SU-DHL-6 (cell line): ENCODE measurements at regions not wholly inside any gene's neighbourhood (a gene's known extent, or its start where the extent isn't known, plus 50 kb on each side); places are given as distances from the start of the nearest gene placed in this dataset.

Experiments used
- H2AFZ ChIP-seq: fragments of 200-600 bp; sonication (generic); 2 replicates; pipeline ENCODE4 v1.6.1; 2014; ENCODE audit warnings: low read depth, mild to moderate bottlenecking, moderate library complexity, mixed read lengths, antibody characterized with exemption, low read length; ENCODE audit not compliant: severe bottlenecking
- H3F3A ChIP-seq: fragments of 200-600 bp; shearing (Covaris generic); 2 replicates; pipeline ENCODE4 v1.6.0; 2016; ENCODE audit warnings: antibody characterized with exemption, mild to moderate bottlenecking; ENCODE audit not compliant: insufficient read depth
- H3K27ac ChIP-seq: fragments of 200-600 bp; sonication (generic); 2 replicates; pipeline ENCODE4 v1.5.1; 2016; ENCODE audit warnings: low read depth, mild to moderate bottlenecking, low read length, moderate library complexity, mixed read lengths
- H3K27me3 ChIP-seq: fragments of 200-600 bp; sonication (generic), shearing (Covaris generic); 2 replicates; pipeline ENCODE4 v1.6.0; 2014; ENCODE audit warnings: mild to moderate bottlenecking, low read length
- H3K36me3 ChIP-seq: fragments of 200-600 bp; sonication (generic); 2 replicates; pipeline ENCODE4 v1.6.1; 2014; ENCODE audit warnings: mild to moderate bottlenecking, low read length, mixed read lengths
- H3K4me2 ChIP-seq: fragments of 300-600, 200-600 bp; shearing (Covaris generic), sonication (generic); 2 replicates; pipeline ENCODE4 v1.6.0; 2014; ENCODE audit warnings: low read length, low read depth, mild to moderate bottlenecking; ENCODE audit not compliant: poor library complexity, severe bottlenecking
- H3K4me3 ChIP-seq: fragments of 200-600 bp; sonication (generic); 2 replicates; pipeline ENCODE4 v1.5.1; 2014; ENCODE audit warnings: antibody characterized with exemption, low read length, mild to moderate bottlenecking, mixed read lengths; ENCODE audit not compliant: insufficient read depth, poor library complexity, severe bottlenecking
- H3K79me2 ChIP-seq: fragments of 200-600 bp; sonication (generic); 2 replicates; pipeline ENCODE4 v1.6.1; 2014; ENCODE audit warnings: mild to moderate bottlenecking, low read length, moderate library complexity; ENCODE audit not compliant: insufficient read depth
- H3K9ac ChIP-seq: fragments of 200-600 bp; sonication (generic); 2 replicates; pipeline ENCODE4 v1.7.0; 2014; ENCODE audit warnings: mild to moderate bottlenecking, low read length
- H3K9me2 ChIP-seq: fragments of 200-600 bp; sonication (generic); replicated peaks from 2 replicates; pipeline ENCODE4 v1.6.1; 2014; ENCODE audit warnings: low read length; ENCODE audit not compliant: insufficient read depth
- H3K9me3 ChIP-seq: fragments of 200-600 bp; sonication (generic); 2 replicates; pipeline ENCODE4 v1.6.1; 2014; ENCODE audit warnings: low read length, mixed read lengths; ENCODE audit not compliant: insufficient read depth
- H4K20me1 ChIP-seq: fragments of 200-600 bp; sonication (generic); 2 replicates; pipeline ENCODE4 v1.6.1; 2014; ENCODE audit warnings: low read depth, mild to moderate bottlenecking, antibody characterized with exemption, low read length, moderate library complexity, mixed read lengths
- EZH2phosphoT487 ChIP-seq: fragments of 200-600 bp; sonication (generic), shearing (Covaris generic); conservative IDR thresholded peaks from 2 replicates; pipeline ENCODE4 v1.6.1; 2018; ENCODE audit warnings: mild to moderate bottlenecking, antibody characterized with exemption, low read length, moderate library complexity, mixed read lengths
- TF ChIP-seq, protein P1 (sequence below): fragments of 200-600 bp; sonication (generic); IDR thresholded peaks from one replicate; pipeline ENCODE4 v1.5.1; 2017; ENCODE audit warnings: antibody characterized with exemption, mild to moderate bottlenecking, low read length, moderate library complexity; ENCODE audit not compliant: insufficient read depth, poor library complexity, severe bottlenecking

DNA sequence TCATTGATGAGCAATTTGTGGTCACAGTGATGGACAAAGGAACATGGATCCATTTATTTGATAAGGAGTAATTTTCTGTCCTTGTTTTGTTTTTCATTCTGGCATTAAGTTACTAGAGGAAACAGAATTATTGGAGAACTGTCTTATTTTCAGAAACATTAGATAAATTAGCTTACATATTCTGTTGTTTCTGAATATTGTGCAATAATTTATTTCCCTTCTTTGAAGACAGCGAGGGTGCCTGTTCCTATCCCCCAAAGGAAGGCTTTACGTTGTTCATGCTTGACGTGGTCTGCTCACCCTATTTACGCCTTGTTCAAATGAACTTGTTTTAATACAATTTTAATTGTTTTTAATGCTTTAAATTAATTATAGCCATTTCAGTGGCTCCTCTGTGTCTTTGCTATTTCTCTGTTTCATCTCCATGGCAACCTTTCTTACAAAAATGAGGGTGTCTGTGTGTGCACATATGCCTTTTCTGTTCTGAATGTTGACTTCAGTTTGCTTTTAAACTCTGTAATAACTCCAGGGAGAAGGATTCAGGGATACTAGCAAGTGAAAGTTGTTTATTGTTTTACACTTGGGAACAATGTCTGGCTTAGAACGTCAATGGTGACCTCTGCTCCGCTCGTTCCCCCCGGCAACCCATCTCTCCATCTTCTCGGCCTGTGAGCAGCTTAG, 138.3 kb upstream of the PLET1 start:
- no peak overlapping the region for H3K4me3 ChIP-seq
- no peaks in the 10 kb centered on the region for H3F3A ChIP-seq

DNA sequence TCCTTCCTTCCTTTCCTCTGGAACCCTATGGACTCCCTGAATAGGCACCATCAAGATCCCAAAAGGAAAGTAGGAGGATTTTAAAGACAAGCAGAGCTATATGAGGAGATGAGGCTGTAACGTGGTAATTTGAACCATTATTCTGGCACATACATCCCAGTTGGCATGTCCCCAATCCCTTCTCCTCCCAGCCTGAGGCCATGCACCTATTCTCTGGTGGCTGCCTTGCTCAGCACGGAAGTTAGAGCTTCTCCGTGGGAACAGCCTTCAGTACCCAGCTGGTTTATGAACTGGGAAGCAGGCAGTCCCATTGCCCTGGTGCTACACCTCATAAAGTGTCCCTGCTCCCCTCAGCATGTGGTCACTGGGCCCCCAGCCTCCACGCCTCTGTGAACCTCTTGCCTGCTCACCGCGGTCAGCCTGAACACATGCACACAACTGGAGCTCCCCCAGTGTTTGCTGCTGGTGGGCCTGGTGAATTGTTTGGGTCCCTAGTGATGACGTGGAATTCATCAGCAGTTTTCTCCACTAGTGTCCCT, 139.9 kb upstream of the PLET1 start:
- H3K27ac ChIP-seq, result no peak overlapping the region
- no peaks in the 10 kb centered on the region for H3K27me3 ChIP-seq
- H3K36me3 ChIP-seq, result no peaks in the 10 kb centered on the region
- H3K4me3 ChIP-seq, result no peak overlapping the region
- H4K20me1 ChIP-seq, result no peaks in the 10 kb centered on the region
- no peak for TF ChIP-seq EZH2phosphoT487
- TF ChIP-seq, protein P1, sequence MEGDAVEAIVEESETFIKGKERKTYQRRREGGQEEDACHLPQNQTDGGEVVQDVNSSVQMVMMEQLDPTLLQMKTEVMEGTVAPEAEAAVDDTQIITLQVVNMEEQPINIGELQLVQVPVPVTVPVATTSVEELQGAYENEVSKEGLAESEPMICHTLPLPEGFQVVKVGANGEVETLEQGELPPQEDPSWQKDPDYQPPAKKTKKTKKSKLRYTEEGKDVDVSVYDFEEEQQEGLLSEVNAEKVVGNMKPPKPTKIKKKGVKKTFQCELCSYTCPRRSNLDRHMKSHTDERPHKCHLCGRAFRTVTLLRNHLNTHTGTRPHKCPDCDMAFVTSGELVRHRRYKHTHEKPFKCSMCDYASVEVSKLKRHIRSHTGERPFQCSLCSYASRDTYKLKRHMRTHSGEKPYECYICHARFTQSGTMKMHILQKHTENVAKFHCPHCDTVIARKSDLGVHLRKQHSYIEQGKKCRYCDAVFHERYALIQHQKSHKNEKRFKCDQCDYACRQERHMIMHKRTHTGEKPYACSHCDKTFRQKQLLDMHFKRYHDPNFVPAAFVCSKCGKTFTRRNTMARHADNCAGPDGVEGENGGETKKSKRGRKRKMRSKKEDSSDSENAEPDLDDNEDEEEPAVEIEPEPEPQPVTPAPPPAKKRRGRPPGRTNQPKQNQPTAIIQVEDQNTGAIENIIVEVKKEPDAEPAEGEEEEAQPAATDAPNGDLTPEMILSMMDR, result no peak
- H2AFZ ChIP-seq, result no peak overlapping the region
- H3K9ac ChIP-seq, result no peak overlapping the region
- no peaks in the 10 kb centered on the region for H3K79me2 ChIP-seq
- H3K4me2 ChIP-seq, result no peak overlapping the region
- H3K9me2 ChIP-seq, result no peaks in the 10 kb centered on the region
- no peaks in the 10 kb centered on the region for H3F3A ChIP-seq
- no peaks in the 10 kb centered on the region for H3K9me3 ChIP-seq

More for the DNA sequence above, 138.3 kb upstream of the PLET1 start:
- Histone ChIP-seq H2AFZ (no peak overlapping the region), H3K4me2 (no peak overlapping the region), H3K79me2 (no peaks in the 10 kb centered on the region), H3K9me3 (no peaks in the 10 kb centered on the region), H3K9me2 (no peaks in the 10 kb centered on the region), H4K20me1 (no peaks in the 10 kb centered on the region), H3K27ac (no peak overlapping the region), H3K36me3 (no peaks in the 10 kb centered on the region), H3K27me3 (no peaks in the 10 kb centered on the region), H3K9ac (no peak overlapping the region)
- TF ChIP-seq, protein P1, result no peak
- no peak for TF ChIP-seq EZH2phosphoT487

DNA sequence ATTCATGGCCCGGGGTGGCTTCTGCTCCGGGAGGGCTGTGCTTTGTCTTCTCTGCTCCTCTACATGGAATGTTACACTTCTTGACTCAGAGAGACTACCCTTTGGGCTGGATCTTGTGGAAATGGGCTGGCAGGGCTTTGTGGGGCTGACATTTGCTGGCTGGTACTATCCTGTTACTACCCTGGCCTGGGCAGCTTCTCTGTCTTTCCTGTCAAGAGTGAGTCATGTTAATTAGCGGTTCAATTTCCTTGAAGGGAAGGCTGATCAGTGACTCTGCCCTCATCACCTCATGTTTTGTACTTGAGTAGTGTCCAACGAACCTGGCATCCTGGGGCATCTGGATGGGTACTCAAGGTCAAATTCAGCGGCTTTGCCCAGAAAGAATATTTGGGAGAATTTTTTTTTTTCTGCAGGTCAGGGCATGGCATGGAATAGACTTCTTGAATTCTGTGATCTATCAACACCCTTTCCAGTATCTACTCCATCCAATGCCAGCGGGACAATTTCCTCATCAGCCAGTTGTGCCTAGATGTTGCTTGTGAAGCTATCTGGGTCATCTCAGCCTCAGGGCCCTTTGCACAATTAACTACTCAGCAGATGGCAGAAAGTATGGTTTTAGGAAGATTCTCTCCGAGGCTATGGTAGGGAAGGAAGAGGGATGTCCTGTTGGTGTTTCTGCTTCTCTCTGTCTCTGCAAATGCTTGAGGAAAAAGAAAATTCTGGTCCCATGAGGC, 140.5 kb upstream of the PLET1 start:
- Histone ChIP-seq H3K9ac (no peak overlapping the region), H3K9me2 (no peaks in the 10 kb centered on the region), H3K79me2 (no peaks in the 10 kb centered on the region), H3K4me3 (no peak overlapping the region), H3K36me3 (no peaks in the 10 kb centered on the region), H2AFZ (no peak overlapping the region), H3K27me3 (no peaks in the 10 kb centered on the region), H4K20me1 (no peaks in the 10 kb centered on the region), H3K27ac (no peak overlapping the region), H3F3A (no peaks in the 10 kb centered on the region), H3K4me2 (no peak overlapping the region), H3K9me3 (no peaks in the 10 kb centered on the region)
- TF ChIP-seq EZH2phosphoT487, result no peak
- TF ChIP-seq, protein P1, result no peak
